HUES64 (cell line): ENCODE measurements at regions not wholly inside any gene's neighbourhood (a gene's known extent, or its start where the extent isn't known, plus 50 kb on each side); places are given as distances from the start of the nearest gene placed in this dataset.

Source experiments
- H3K27ac ChIP-seq: 2 replicates; pipeline ENCODE4 v1.7.0; 2013; ENCODE audit warnings: low read depth, low read length, inconsistent platforms
- H3K27me3 ChIP-seq: 2 replicates; pipeline ENCODE4 v1.6.1; 2013; ENCODE audit warnings: mild to moderate bottlenecking, low read length; ENCODE audit not compliant: insufficient read depth
- H3K36me3 ChIP-seq: 2 replicates; pipeline ENCODE4 v1.6.1; 2013; ENCODE audit warnings: mild to moderate bottlenecking, low read length; ENCODE audit not compliant: insufficient read depth
- H3K4me1 ChIP-seq: 2 replicates; pipeline ENCODE4 v1.6.1; 2013; ENCODE audit warnings: mild to moderate bottlenecking, low read length, moderate library complexity; ENCODE audit not compliant: insufficient read depth
- H3K4me3 ChIP-seq: 2 replicates; pipeline ENCODE4 v1.5.1; 2013; ENCODE audit warnings: mild to moderate bottlenecking, low read length, moderate library complexity
- H3K9ac ChIP-seq: 2 replicates; pipeline ENCODE4 v1.6.1; 2013; ENCODE audit warnings: mild to moderate bottlenecking, low read depth, low read length
- H3K9me3 ChIP-seq: 2 replicates; pipeline ENCODE4 v1.6.1; 2013; ENCODE audit warnings: low read depth, low read length; ENCODE audit not compliant: insufficient read depth
- WGBS: fragments of 150-250, 120-280 bp; methylation state at CpG from one replicate; pipeline ENCODE4 v1.1.7; 2013; ENCODE audit warnings: missing lambda C conversion rate; 5-methylcytosine and 5-hydroxymethylcytosine counted together

DNA sequence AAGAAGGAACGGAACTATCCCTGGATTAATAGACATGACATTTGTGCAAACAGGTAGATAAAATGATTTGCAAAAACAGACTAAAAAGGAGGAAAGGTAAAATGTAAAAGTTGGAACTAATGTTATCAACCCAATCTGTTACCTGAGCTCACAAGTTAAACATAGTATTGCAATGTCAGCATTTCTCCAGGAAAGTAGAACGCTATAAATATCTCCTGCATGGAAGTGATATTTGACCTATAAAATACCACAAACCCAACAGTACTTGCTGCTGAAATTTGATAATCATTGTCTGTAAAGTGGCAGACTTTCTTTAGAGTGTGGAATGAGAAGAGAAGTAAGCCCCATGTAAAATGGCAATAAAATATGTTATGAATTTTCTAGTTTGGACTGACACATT lies 1435.7 kb downstream of the LRFN5 start:
- 95% methylated on average over 2 of the region's 2 CpGs for WGBS
- Histone ChIP-seq H3K9ac (no peak overlapping the region), H3K27ac (no peak overlapping the region), H3K4me1 (no peaks in the 10 kb centered on the region), H3K4me3 (no peak overlapping the region), H3K27me3 (no peaks in the 10 kb centered on the region), H3K36me3 (no peaks in the 10 kb centered on the region), H3K9me3 (no peaks in the 10 kb centered on the region)

DNA sequence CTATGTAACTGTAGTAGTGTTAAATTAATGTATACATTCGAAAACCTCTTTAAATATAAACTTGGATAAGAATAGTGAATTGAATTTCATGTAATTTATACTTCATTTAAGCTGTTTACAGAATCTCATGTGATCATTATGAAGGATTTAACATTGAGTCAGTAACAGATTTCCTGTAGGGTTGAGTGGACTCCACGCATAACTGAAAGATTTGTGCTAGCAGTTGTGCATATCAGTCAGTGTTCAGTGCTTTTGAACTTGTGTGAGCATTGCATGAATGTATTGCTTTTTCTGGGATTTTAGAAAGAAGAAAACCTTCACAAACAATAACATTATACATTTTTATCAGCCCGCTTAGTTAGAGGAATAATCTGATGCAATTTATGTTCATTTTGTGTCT lies 1435.3 kb downstream of the LRFN5 start:
- H3K27me3 ChIP-seq: no peaks in the 10 kb centered on the region
- H3K9me3 ChIP-seq: no peaks in the 10 kb centered on the region
- no peak overlapping the region for H3K9ac ChIP-seq
- H3K36me3 ChIP-seq: no peaks in the 10 kb centered on the region
- H3K4me1 ChIP-seq: no peaks in the 10 kb centered on the region
- no peak overlapping the region for H3K27ac ChIP-seq
- 100% methylated on average over 2 of the region's 3 CpGs for WGBS
- H3K4me3 ChIP-seq: no peak overlapping the region

DNA sequence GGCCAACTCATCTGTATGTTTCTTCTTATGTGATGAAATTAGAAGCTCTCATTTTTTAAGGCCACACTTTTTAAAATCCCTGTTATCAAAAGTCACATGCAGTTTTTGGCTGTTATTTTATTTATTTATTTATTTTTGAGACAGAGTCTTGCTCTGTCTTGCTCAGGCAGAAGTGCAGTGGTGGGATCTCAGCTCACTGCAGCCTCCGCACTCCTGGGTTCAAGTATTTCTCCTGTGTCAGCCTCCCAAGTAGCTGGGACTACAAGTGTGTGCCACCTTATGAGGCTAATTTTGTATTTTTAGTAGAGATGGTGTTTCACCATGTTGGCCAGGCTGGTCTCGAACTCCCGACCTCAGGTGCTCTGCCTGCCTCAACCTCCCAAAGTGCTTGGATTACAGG lies 1434.5 kb downstream of the LRFN5 start:
- Histone ChIP-seq H3K4me3 (no peak overlapping the region), H3K9ac (no peak overlapping the region), H3K4me1 (no peaks in the 10 kb centered on the region), H3K36me3 (no peaks in the 10 kb centered on the region), H3K27ac (no peak overlapping the region), H3K9me3 (no peaks in the 10 kb centered on the region), H3K27me3 (no peaks in the 10 kb centered on the region)
- over 99% methylated on average over 3 of the region's 3 CpGs for WGBS

DNA sequence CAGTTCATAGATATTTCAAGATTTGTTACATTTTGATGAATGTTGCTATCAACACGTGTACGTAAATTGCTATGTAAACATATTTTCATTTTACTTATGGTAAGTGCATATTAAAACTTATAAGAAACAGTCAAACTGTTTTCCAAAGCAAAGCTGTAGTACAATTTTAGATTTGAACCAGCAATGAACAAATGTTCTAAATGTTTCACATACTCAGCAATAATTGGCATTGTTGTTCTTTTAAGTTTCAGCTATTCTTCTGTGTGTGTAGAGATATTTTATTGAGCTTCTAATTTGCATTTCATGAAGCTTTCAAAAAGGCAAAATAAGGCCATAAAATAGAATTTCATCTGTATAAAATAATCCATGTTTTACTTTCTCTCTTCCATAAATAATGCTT lies 1433.2 kb downstream of the LRFN5 start:
- Histone ChIP-seq H3K27me3 (no peaks in the 10 kb centered on the region), H3K4me3 (no peak overlapping the region), H3K36me3 (no peaks in the 10 kb centered on the region), H3K9me3 (no peaks in the 10 kb centered on the region), H3K27ac (no peak overlapping the region), H3K4me1 (no peaks in the 10 kb centered on the region), H3K9ac (no peak overlapping the region)
- WGBS: no CpG with 5 or more reads among the region's 2 CpGs

DNA sequence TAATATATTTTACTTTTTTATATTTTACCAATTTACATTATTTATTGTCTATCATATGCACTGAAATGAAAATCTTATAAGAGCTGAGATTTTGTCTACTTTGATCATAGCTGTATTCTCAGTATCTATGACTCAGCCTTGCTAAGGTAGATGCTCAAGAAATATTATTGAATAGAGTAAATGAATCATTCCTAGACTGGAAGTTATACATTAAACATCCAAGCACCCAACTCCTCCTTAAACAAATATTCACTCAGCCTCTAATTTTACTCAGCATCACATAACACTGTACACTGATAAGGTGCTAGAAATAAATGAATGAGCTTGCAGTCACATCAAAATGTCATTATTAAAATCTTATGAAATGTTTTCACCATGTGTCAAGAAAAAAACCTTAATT lies 1424.9 kb downstream of the LRFN5 start:
- Histone ChIP-seq H3K27me3 (no peaks in the 10 kb centered on the region), H3K36me3 (no peaks in the 10 kb centered on the region), H3K4me3 (no peak overlapping the region), H3K4me1 (no peaks in the 10 kb centered on the region), H3K9me3 (no peaks in the 10 kb centered on the region), H3K27ac (no peak overlapping the region), H3K9ac (no peak overlapping the region)

DNA sequence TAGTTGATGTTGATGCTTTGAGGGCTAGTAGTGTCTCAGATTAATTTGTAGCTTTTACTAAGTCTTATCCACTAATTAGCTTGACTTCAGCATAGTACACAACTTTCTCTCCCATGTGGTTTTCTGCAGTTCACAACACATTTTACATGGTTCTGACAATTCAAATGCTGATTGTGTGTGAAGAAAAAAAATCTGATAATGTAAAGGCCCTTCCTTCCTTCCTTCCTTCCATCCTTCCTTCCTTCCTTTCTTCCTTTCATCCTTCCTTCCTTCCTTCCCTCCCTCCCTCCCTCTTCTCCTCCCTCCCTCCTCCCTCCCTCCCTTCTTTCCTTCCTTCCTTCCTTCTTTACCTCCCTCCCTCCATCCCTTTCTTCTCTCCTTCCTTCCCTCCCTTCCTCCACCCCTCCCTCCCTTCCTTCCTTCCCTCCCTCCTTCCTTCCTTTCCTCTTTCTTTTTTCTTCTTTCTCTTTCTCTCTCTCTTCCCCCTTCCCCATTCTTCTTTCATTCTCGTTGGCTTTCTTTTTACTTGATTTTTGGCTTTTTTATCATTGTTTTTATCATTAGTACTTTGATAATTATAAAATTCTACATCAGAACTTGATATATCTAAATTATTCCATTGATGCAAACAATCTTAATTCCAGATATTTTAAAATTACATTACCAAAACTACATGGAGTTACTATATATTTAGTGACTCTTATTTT lies 1415.6 kb downstream of the LRFN5 start:
- no CpG with 5 or more reads among the region's 1 CpG for WGBS
- Histone ChIP-seq H3K36me3 (no peaks in the 10 kb centered on the region), H3K4me1 (no peaks in the 10 kb centered on the region), H3K27me3 (no peaks in the 10 kb centered on the region), H3K9ac (no peak overlapping the region), H3K27ac (no peak overlapping the region), H3K9me3 (no peaks in the 10 kb centered on the region), H3K4me3 (no peak overlapping the region)

DNA sequence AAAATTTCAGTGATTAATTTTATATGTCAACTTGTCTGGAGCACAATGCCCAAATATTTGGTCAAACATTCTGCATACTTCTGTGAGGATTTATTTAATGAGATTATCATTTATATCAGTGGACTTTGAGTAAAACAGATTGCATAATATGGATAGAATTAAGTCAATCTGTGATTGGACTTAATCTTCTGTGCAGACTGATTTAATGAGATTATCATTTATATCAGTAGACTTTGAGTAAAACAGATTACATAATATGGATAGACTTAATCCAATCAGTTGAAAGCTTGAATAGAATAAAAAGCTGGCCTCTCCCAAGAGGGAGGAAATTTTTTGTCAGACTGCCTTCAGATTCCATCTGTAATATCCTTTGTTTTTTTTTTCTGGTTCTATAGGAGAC lies 1413.2 kb downstream of the LRFN5 start:
- Histone ChIP-seq H3K36me3 (no peaks in the 10 kb centered on the region), H3K4me3 (no peak overlapping the region), H3K27me3 (no peaks in the 10 kb centered on the region), H3K27ac (no peak overlapping the region), H3K9me3 (no peaks in the 10 kb centered on the region), H3K9ac (no peak overlapping the region), H3K4me1 (no peaks in the 10 kb centered on the region)

DNA sequence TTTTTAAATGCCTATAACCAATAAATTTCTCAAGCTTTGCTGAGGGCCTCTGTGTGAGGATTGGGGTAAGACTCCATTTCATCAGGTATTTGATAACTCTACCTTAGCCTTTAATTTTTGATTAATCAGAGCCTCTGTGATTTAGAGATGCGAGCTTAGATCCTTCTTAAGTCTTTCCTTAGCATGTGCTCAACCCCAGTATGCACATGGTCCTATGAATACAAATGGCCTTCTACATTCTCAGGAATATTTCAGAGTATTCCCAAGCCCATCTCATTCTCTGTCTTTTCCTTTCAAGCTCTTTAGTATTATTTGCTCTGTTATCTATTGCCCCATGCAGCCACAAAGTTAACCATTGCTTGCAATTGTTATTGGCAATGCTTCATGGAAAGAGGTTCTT lies 1407.7 kb downstream of the LRFN5 start:
- 94% methylated on average over 1 of the region's 1 CpG for WGBS
- H3K4me3 ChIP-seq: no peak overlapping the region
- H3K36me3 ChIP-seq: no peaks in the 10 kb centered on the region

DNA sequence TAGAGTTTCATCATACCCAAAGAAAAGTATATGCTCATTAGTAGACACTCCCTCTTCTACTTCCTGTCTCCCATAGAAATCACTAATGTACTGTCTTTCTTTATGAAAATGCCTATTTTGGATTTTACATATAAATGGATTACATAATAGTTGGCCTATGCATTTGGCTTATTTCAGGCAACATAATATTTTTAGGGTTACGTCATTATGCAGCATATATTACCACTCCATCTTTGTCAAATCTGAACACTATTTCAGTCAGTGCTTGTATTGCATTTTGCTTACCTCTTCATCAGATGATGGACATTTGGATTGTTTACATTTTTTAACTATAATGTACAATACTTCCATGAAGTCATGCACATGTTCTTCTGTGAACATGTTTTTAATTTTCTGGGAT lies 1406.1 kb downstream of the LRFN5 start:
- peaks cover 30% of the 10 kb centered on the region for H3K9me3 ChIP-seq
- no peak overlapping the region for H3K9ac ChIP-seq
- H3K4me1 ChIP-seq: no peaks in the 10 kb centered on the region
- WGBS: 100% methylated on average over 1 of the region's 1 CpG
- H3K36me3 ChIP-seq: no peaks in the 10 kb centered on the region
- H3K27ac ChIP-seq: no peak overlapping the region
- no peaks in the 10 kb centered on the region for H3K27me3 ChIP-seq
- no peak overlapping the region for H3K4me3 ChIP-seq

More for the DNA sequence above, 1407.7 kb downstream of the LRFN5 start:
- Histone ChIP-seq H3K9ac (no peak overlapping the region), H3K27ac (no peak overlapping the region), H3K4me1 (no peaks in the 10 kb centered on the region), H3K9me3 (peaks cover 18% of the 10 kb centered on the region), H3K27me3 (no peaks in the 10 kb centered on the region)

DNA sequence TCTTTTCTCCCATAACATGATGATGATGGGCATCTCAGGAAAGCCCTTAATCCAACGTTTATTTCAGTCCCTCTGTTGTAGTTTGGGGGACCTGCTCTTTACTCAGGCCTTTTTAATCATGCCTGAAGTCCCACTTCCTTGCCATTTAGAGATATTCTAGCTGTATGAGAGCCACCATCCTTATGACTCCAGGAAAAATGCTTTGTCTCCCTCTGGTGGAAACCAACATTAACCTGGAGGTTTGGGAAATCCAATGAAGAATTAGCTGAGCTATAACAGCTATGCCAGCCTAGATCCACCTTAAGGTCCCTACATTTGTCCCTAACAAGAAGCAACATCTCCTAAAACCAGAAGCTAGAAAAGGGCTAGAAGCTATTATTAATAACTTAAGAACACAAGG lies 1399.1 kb downstream of the LRFN5 start:
- Histone ChIP-seq H3K9ac (no peak overlapping the region), H3K4me3 (no peak overlapping the region), H3K27ac (no peak overlapping the region), H3K4me1 (no peaks in the 10 kb centered on the region), H3K9me3 (peaks cover 93% of the 10 kb centered on the region), H3K27me3 (no peaks in the 10 kb centered on the region), H3K36me3 (no peaks in the 10 kb centered on the region)
- 71% methylated on average over 1 of the region's 1 CpG for WGBS

DNA sequence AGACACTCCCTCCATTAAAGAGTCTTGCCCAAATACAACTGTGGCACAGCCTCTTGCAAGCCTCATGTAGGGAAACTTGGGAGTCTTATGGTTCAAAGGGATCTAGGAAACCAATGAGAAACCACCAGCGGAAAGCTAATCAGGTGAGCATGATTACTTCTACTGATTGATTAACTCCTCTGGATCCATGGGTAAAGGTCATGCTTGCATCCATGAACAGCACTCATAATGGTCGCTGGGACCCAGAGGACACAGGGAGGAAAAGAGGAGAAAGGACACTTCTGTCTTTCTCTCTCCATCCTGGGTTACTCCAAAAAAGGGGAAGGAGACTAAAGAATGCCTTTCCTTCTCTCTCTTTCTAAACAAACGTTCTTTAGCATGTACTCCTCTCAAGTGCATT lies 1397.2 kb downstream of the LRFN5 start:
- H3K36me3 ChIP-seq: no peaks in the 10 kb centered on the region
- 91% methylated on average over 3 of the region's 3 CpGs for WGBS
- H3K9ac ChIP-seq: no peak overlapping the region
- peaks cover 80% of the 10 kb centered on the region for H3K9me3 ChIP-seq
- no peaks in the 10 kb centered on the region for H3K4me1 ChIP-seq
- no peak overlapping the region for H3K4me3 ChIP-seq
- no peaks in the 10 kb centered on the region for H3K27me3 ChIP-seq
- H3K27ac ChIP-seq: no peak overlapping the region

DNA sequence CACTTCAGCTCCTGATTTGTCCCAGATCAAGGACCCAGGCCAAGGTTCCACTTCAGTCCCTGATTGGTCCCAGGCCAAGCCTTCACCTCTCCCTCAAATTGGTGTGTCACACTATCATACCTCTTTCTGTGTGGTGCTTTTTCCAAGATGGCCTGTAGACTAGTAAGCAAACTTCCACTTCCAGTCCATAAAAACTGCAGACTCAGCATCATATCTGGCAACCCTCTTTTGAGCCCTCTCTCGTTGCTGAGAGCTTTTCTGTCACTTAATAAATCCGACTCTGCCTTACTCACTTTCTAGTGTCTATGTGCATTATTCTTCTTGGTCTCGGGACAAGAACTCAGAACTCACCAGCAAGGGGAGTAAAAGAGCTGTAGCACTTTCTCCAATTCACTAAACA lies 1395.1 kb downstream of the LRFN5 start:
- Histone ChIP-seq H3K27ac (no peak overlapping the region), H3K9ac (no peak overlapping the region), H3K36me3 (no peaks in the 10 kb centered on the region), H3K9me3 (peaks cover 64% of the 10 kb centered on the region), H3K4me1 (no peaks in the 10 kb centered on the region), H3K27me3 (no peaks in the 10 kb centered on the region), H3K4me3 (no peak overlapping the region)
- 94% methylated on average over 3 of the region's 3 CpGs for WGBS
